ENCODE measurements at regions not wholly inside any gene's neighbourhood (a gene's known extent, or its start where the extent isn't known, plus 50 kb on each side); places are given as distances from the start of the nearest gene placed in this dataset.
A peak's percentile ranks its signal among the peaks of the same experiment; 100 is the strongest.

- no peak for DNase-seq (ENCODE audit: low spot score)
These were observed 77.5 kb upstream of the GLI2 start for GRCh38 chr2:120658042-120658769.

GRCh38 chr2:120658770-120659158, 76.9 kb upstream of the GLI2 start:
- no peak for DNase-seq (ENCODE audit: low spot score)

- DNase-seq (ENCODE audit: low spot score), result no peak
These were observed 76.2 kb upstream of the GLI2 start for GRCh38 chr2:120659275-120659977.

GRCh38 chr2:120660056-120660694, 75.5 kb upstream of the GLI2 start:
- no peak for DNase-seq (ENCODE audit: low spot score)

GRCh38 chr2:120660771-120661459, 74.8 kb upstream of the GLI2 start:
- DNase-seq (ENCODE audit: low spot score), result no peak

GRCh38 chr2:120661551-120661950, 74.1 kb upstream of the GLI2 start:
- DNase-seq (ENCODE audit: low spot score), result no peak

- DNase-seq (ENCODE audit: low spot score), result no peak
These were observed 73.6 kb upstream of the GLI2 start for GRCh38 chr2:120662046-120662445.

GRCh38 chr2:120662746-120663145, 72.9 kb upstream of the GLI2 start:
- DNase-seq (ENCODE audit: low spot score), result no peak

- DNase-seq (ENCODE audit: low spot score), result no peak
These were observed 69.2 kb upstream of the GLI2 start for GRCh38 chr2:120666433-120666832.

GRCh38 chr2:120667981-120668380, 67.7 kb upstream of the GLI2 start:
- no peak for DNase-seq (ENCODE audit: low spot score)

- peak; percentile 60 for DNase-seq (ENCODE audit: low spot score)
These were observed 66.3 kb upstream of the GLI2 start for GRCh38 chr2:120669121-120669952.

GRCh38 chr2:120669971-120670370, 65.7 kb upstream of the GLI2 start:
- DNase-seq (ENCODE audit: low spot score), result no peak

GRCh38 chr2:120670371-120670770, 65.3 kb upstream of the GLI2 start:
- no peak for DNase-seq (ENCODE audit: low spot score)

GRCh38 chr2:120670771-120671480, 64.7 kb upstream of the GLI2 start:
- no peak for DNase-seq (ENCODE audit: low spot score)

- no peak for DNase-seq (ENCODE audit: low spot score)
These were observed 63.0 kb upstream of the GLI2 start for GRCh38 chr2:120672526-120673204.

- DNase-seq (ENCODE audit: low spot score), result no peak
These were observed 62.5 kb upstream of the GLI2 start for GRCh38 chr2:120673205-120673550.

GRCh38 chr2:120673571-120674061, 62.1 kb upstream of the GLI2 start:
- no peak for DNase-seq (ENCODE audit: low spot score)

GRCh38 chr2:120674246-120675170, 61.2 kb upstream of the GLI2 start:
- DNase-seq (ENCODE audit: low spot score), result no peak

GRCh38 chr2:120675460-120676130, 60.1 kb upstream of the GLI2 start:
- DNase-seq (ENCODE audit: low spot score), result peak; percentile 53
